GM23248 (cell line): ENCODE measurements at regions not wholly inside any gene's neighbourhood (a gene's known extent, or its start where the extent isn't known, plus 50 kb on each side); places are given as distances from the start of the nearest gene placed in this dataset.

ENCODE experiments used
- DNase-seq: peaks from one replicate; pipeline ENCODE4 v3.0.0-alpha.2; 2015
- H2AFZ ChIP-seq: fragments of 200-600 bp; sonication (generic); 2 replicates; pipeline ENCODE4 v1.6.1; 2016; ENCODE audit warnings: antibody characterized with exemption
- H3F3A ChIP-seq: fragments of 200-600 bp; sonication (generic); 2 replicates; pipeline ENCODE4 v1.6.1; 2016; ENCODE audit warnings: mild to moderate bottlenecking, antibody characterized with exemption, mixed run types; ENCODE audit not compliant: insufficient read depth
- H3K27ac ChIP-seq: fragments of 200-600 bp; sonication (generic); 2 replicates; pipeline ENCODE4 v1.5.1; 2016; ENCODE audit warnings: mild to moderate bottlenecking
- H3K27me3 ChIP-seq: fragments of 200-600 bp; sonication (generic); replicated peaks from 2 replicates; pipeline ENCODE4 v1.6.1; 2016; ENCODE audit warnings: mild to moderate bottlenecking; ENCODE audit not compliant: insufficient read depth
- H3K36me3 ChIP-seq: fragments of 200-600 bp; sonication (generic); 2 replicates; pipeline ENCODE4 v1.6.1; 2016; ENCODE audit warnings: low read depth, mild to moderate bottlenecking
- H3K4me1 ChIP-seq: fragments of 200-600 bp; sonication (generic); 2 replicates; pipeline ENCODE4 v1.6.1; 2016; ENCODE audit warnings: mild to moderate bottlenecking; ENCODE audit not compliant: insufficient read depth
- H3K4me2 ChIP-seq: fragments of 200-600 bp; sonication (generic); one replicate; pipeline ENCODE4 v1.6.1; 2016; ENCODE audit warnings: mild to moderate bottlenecking; ENCODE audit not compliant: unreplicated experiment
- H3K4me3 ChIP-seq: fragments of 200-600 bp; sonication (generic); 2 replicates; pipeline ENCODE4 v1.5.1; 2016; ENCODE audit warnings: mild to moderate bottlenecking
- H3K79me2 ChIP-seq: fragments of 200-600 bp; sonication (generic); 2 replicates; pipeline ENCODE4 v1.6.1; 2016; ENCODE audit warnings: mild to moderate bottlenecking; ENCODE audit not compliant: insufficient read depth
- H3K9ac ChIP-seq: fragments of 200-600 bp; sonication (generic); 2 replicates; pipeline ENCODE4 v1.6.1; 2016; ENCODE audit warnings: mild to moderate bottlenecking
- H3K9me2 ChIP-seq: fragments of 200-600 bp; sonication (generic); 2 replicates; pipeline ENCODE4 v1.6.1; 2016; ENCODE audit warnings: mixed run types, mild to moderate bottlenecking, moderate library complexity; ENCODE audit not compliant: insufficient read depth
- H3K9me3 ChIP-seq: fragments of 200-600 bp; sonication (generic); one replicate; pipeline ENCODE4 v1.6.1; 2017; ENCODE audit warnings: low read depth
- H4K20me1 ChIP-seq: fragments of 200-600 bp; sonication (generic); 2 replicates; pipeline ENCODE4 v1.6.0; 2016; ENCODE audit not compliant: insufficient read depth
- EZH2 ChIP-seq: fragments of 200-600 bp; sonication (generic); IDR thresholded peaks from 2 replicates; pipeline ENCODE4 v1.6.1; 2018; ENCODE audit warnings: antibody characterized with exemption, mild to moderate bottlenecking; ENCODE audit not compliant: insufficient read depth, poor library complexity, severe bottlenecking
- EZH2phosphoT487 ChIP-seq: fragments of 200-600 bp; sonication (generic); IDR thresholded peaks from 2 replicates; pipeline ENCODE4 v1.6.1; 2018; ENCODE audit warnings: antibody characterized with exemption, moderate library complexity, mild to moderate bottlenecking, low read depth; ENCODE audit not compliant: insufficient read depth
- WGBS, 2 experiments: methylation state at CpG; one replicate each; pipeline ENCODE4 v1.1.6; 2015 to 2017; ENCODE audit warnings: low lambda C conversion rate in 2 of 2, low coverage in 1 of 2; ENCODE audit errors: missing lambda C conversion rate in 2 of 2; 5-methylcytosine and 5-hydroxymethylcytosine counted together
- in situ Hi-C: fragments of 300-500 bp; cut with MboI; formaldehyde crosslinking; loops from 2 replicates; pipeline ENCODE4 v1.15.0; 2020

DNA sequence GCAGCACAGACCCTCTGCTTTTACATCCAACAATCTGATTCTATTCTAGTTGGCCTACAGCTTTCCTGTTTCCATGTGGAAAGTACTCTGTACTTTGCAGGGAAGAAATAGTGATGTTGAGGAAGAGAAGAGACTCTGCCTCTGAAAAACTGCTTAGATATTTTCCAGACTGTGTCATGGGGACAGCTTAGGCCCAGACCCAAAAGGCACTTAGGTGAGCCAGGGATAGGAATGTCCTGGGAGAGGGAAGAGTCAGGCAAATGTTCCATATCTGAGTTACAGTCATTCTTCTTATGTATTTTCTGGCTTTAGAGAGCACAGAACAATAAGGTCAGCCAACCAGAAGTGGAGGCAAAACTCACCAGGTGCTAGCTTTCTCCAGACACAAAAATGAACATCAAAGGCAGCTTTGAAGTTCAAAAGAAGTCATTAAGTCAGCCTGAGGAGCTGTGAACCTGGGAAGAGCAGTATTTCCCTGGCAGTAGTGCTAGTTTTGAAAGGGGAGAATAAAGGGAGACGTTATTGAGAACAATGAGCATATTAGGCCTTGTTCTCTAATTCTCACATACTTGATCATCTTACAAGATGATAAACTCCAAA is 199.7 kb upstream of the LMNTD1 start:
- Histone ChIP-seq H3K27ac (no peak overlapping the region), H3K9ac (no peak overlapping the region), H3K4me3 (no peak overlapping the region), H3K79me2 (no peaks in the 10 kb centered on the region), H3K9me3 (no peaks in the 10 kb centered on the region), H3K36me3 (no peaks in the 10 kb centered on the region), H3K4me2 (no peak overlapping the region), H4K20me1 (no peaks in the 10 kb centered on the region), H3K9me2 (no peaks in the 10 kb centered on the region), H3F3A (no peaks in the 10 kb centered on the region), H3K27me3 (no peaks in the 10 kb centered on the region), H2AFZ (0 out of 2 replicates have a peak overlapping the region, but pooled peaks have one; percentile 3), H3K4me1 (no peaks in the 10 kb centered on the region)
- WGBS, 2 experiments = 88 to 100% methylated on average over 1 of the region's 1 CpG
- no peak for DNase-seq
- TF ChIP-seq EZH2phosphoT487 = no peak
- no peak for TF ChIP-seq EZH2
- in situ Hi-C loops = no loop called here

DNA sequence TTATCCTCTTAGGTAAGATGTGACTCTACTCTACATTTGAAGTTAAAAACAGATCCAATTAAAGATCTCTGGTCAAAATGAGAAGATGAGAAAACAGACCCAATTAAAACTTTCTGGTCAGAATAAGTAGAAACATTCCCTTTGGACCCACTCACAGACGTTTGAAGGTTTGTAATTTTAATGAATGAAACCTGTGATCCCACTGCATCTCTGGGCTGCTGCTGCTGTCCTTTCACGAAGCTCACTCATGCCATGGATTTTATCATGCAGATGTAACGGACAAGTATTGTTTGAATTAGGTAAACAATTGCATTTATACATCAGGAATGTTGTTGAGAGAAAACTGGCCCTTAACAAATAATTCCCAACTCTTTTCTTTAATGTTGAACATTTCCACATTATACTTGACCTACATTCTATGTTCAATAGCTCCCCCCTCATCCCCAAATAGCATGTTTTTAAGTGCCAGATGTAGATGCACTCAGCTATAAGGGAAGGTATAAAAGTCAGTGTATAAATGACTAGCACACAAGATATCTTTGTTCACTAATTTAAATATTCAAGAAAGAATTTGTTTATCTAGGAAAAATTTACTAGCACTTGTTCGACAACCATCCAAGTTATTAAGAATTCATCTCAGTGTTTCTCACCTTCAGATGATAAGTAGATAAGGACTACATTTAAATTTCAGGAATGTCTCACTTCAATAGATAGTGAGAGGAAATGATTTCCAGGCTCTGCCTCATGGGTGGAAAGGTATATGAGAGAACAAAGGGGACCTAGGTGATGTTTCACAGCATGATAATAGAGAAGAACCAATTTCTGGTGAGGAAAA is 202.3 kb upstream of the LMNTD1 start:
- Histone ChIP-seq H3K9me3 (no peaks in the 10 kb centered on the region), H3K27me3 (no peaks in the 10 kb centered on the region), H2AFZ (no peak overlapping the region), H3K9ac (no peak overlapping the region), H3K4me3 (no peak overlapping the region), H3F3A (peaks cover 7% of the 10 kb centered on the region), H4K20me1 (no peaks in the 10 kb centered on the region), H3K36me3 (no peaks in the 10 kb centered on the region), H3K9me2 (no peaks in the 10 kb centered on the region), H3K79me2 (no peaks in the 10 kb centered on the region), H3K4me2 (no peak overlapping the region), H3K4me1 (peaks cover 10% of the 10 kb centered on the region), H3K27ac (no peak overlapping the region)
- no peak for DNase-seq
- TF ChIP-seq EZH2 (no peak), EZH2phosphoT487 (no peak)
- 46 to 52% methylated on average over 4 of the region's 4 CpGs for WGBS, 2 experiments
- in situ Hi-C loops = no loop called here

DNA sequence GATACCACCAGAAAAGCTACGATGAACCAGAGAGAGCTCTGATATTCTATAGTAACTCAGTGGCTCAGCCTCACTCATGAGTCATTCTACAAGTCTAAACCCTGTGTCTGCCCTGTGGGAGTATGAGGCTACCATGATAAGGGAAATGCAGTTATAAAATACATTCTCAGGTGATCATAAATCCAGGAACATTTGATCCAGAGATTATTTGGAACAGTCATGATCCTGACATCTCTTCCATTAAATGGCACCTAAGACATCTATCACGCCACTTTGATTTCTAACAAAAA is 202.6 kb upstream of the RASSF8 start:
- Histone ChIP-seq H3K4me2 (no peak overlapping the region), H3K9ac (no peak overlapping the region), H3K9me3 (no peaks in the 10 kb centered on the region), H3K27ac (no peak overlapping the region), H3K4me3 (no peak overlapping the region), H3K9me2 (no peaks in the 10 kb centered on the region), H2AFZ (no peak overlapping the region), H3K4me1 (peaks cover 11% of the 10 kb centered on the region), H3F3A (peaks cover 11% of the 10 kb centered on the region), H3K79me2 (no peaks in the 10 kb centered on the region), H3K36me3 (no peaks in the 10 kb centered on the region), H3K27me3 (no peaks in the 10 kb centered on the region), H4K20me1 (no peaks in the 10 kb centered on the region)
- in situ Hi-C loops = no loop called here
- WGBS, 2 experiments = 87 to 96% methylated on average over 2 of the region's 2 CpGs
- TF ChIP-seq EZH2phosphoT487 = no peak
- TF ChIP-seq EZH2 = no peak
- peak; percentile 34 for DNase-seq

DNA sequence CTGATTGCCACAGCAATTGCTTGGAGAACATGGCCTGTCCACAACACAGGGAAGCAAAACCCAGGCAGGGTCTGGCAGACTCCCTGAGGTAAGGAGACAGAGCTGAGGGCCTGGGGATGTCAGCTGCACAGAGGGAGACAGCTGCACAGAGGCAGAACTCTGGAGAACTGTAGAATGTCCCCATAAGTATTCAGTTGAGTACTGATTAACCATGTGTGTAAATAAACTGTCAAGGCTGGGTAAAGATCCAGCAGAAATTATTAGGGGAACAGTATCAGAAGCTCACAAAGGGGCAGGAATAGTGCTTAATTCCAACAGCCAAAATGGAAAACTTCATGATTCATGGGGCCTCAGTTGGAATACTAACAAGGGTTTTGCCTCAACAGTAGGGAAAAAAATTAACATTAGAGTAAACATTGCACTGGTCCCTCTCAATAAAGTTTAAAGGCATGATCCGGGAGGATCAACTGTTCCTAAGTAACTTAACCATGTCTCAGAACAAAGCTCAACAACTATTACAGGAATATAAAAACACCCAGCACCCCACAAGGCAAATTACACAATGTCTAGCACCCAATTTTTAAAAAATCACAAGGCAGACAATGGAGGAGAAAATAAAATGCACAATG is 201.3 kb upstream of the RASSF8 start:
- H4K20me1 ChIP-seq = no peaks in the 10 kb centered on the region
- H3K27me3 ChIP-seq = no peaks in the 10 kb centered on the region
- peaks cover 11% of the 10 kb centered on the region for H3F3A ChIP-seq
- no peaks in the 10 kb centered on the region for H3K79me2 ChIP-seq
- no peak overlapping the region for H2AFZ ChIP-seq
- H3K9me3 ChIP-seq = no peaks in the 10 kb centered on the region
- H3K9me2 ChIP-seq = no peaks in the 10 kb centered on the region
- no peak for DNase-seq
- H3K36me3 ChIP-seq = no peaks in the 10 kb centered on the region
- no peak overlapping the region for H3K9ac ChIP-seq
- H3K4me2 ChIP-seq = no peak overlapping the region
- in situ Hi-C loops = no loop called here
- TF ChIP-seq EZH2 = no peak
- no peak for TF ChIP-seq EZH2phosphoT487
- peaks cover 11% of the 10 kb centered on the region for H3K4me1 ChIP-seq
- 83 to 94% methylated on average over 1 of the region's 1 CpG for WGBS, 2 experiments
- H3K4me3 ChIP-seq = no peak overlapping the region
- H3K27ac ChIP-seq = no peak overlapping the region
